ENCODE measurements at regions not wholly inside any gene's neighbourhood (a gene's known extent, or its start where the extent isn't known, plus 50 kb on each side); places are given as distances from the start of the nearest gene placed in this dataset.

- no peak overlapping the region for H3K4me2 ChIP-seq (ENCODE audit: low read length)
- H3K27me3 Mint-ChIP-seq (ENCODE audit: low read depth, unreplicated experiment), result no peaks in the 10 kb centered on the region
Observed at GRCh38 chr11:104658177-104658576, 240.1 kb downstream of the CASP12 start.

DNA sequence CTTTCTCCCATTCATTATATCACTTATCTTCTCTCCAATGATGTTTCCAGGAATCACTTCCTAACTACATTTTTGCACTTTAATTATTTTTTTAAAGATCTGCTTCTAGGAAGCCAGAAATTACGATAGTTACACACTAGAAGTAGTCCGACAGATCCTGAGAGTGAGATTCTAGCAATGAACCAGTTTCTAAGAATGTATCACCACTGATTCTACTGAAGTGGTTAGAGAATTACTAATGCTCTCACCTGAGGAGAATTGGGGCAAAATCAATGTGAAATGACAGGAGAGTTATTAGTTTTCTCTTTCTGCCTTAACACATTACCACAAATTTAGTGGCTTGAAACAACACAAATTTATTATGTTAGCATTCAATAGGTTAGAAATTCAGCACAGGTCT is 241.2 kb downstream of the CASP12 start:
- TF ChIP-seq EZH2 (IDR thresholded peaks at IDR 0.05; ENCODE audit: insufficient read depth, low read length), result no peak
- TF ChIP-seq, protein P1, sequence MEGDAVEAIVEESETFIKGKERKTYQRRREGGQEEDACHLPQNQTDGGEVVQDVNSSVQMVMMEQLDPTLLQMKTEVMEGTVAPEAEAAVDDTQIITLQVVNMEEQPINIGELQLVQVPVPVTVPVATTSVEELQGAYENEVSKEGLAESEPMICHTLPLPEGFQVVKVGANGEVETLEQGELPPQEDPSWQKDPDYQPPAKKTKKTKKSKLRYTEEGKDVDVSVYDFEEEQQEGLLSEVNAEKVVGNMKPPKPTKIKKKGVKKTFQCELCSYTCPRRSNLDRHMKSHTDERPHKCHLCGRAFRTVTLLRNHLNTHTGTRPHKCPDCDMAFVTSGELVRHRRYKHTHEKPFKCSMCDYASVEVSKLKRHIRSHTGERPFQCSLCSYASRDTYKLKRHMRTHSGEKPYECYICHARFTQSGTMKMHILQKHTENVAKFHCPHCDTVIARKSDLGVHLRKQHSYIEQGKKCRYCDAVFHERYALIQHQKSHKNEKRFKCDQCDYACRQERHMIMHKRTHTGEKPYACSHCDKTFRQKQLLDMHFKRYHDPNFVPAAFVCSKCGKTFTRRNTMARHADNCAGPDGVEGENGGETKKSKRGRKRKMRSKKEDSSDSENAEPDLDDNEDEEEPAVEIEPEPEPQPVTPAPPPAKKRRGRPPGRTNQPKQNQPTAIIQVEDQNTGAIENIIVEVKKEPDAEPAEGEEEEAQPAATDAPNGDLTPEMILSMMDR (IDR thresholded peaks at IDR 0.05; ENCODE audit: insufficient read depth, low read depth, low read length), result no peak
- Mint-ChIP-seq H3K9me3 (ENCODE audit: unreplicated experiment) (no peaks in the 10 kb centered on the region), H3K27me3 (ENCODE audit: low read depth, unreplicated experiment) (no peaks in the 10 kb centered on the region), H3K27ac (ENCODE audit: unreplicated experiment) (no peak overlapping the region), H3K4me1 (ENCODE audit: low read depth, unreplicated experiment) (peaks cover 13% of the 10 kb centered on the region), H3K36me3 (ENCODE audit: low read depth, unreplicated experiment) (no peaks in the 10 kb centered on the region), H3K4me3 (ENCODE audit: unreplicated experiment) (no peak overlapping the region)
- no peaks in the 10 kb centered on the region for H3K36me3 ChIP-seq (ENCODE audit: insufficient read depth, low read length)
- no peaks in the 10 kb centered on the region for H3K79me2 ChIP-seq (ENCODE audit: insufficient read depth, low read length)
- H3K27ac ChIP-seq (ENCODE audit: low read depth, low read length), result no peak overlapping the region
- H3K4me3 ChIP-seq (ENCODE audit: insufficient read depth, low read depth, low read length), result no peak overlapping the region
- no peaks in the 10 kb centered on the region for H3K4me1 ChIP-seq (ENCODE audit: insufficient read depth, low read length)
- H3K4me2 ChIP-seq (ENCODE audit: low read length), result no peak overlapping the region
- H2AFZ ChIP-seq (ENCODE audit: low read depth, low read length), result no peak overlapping the region
- H4K20me1 ChIP-seq (ENCODE audit: insufficient read depth, low read length), result no peaks in the 10 kb centered on the region
- H3K9ac ChIP-seq (ENCODE audit: low read length), result no peak overlapping the region
- DNase-seq (ENCODE audit: low read depth), result no peak
- H3K9me3 ChIP-seq (ENCODE audit: insufficient read depth, low read depth, low read length), result no peaks in the 10 kb centered on the region
- no peaks in the 10 kb centered on the region for H3K27me3 ChIP-seq (ENCODE audit: insufficient read depth, low read length)
- FAIRE-seq, result no peak

More at GRCh38 chr11:104658177-104658576, 240.1 kb downstream of the CASP12 start:
- no peaks in the 10 kb centered on the region for H3K27me3 ChIP-seq (ENCODE audit: insufficient read depth, low read length)
- no peak overlapping the region for H3K27ac ChIP-seq (ENCODE audit: low read depth, low read length)
- H3K36me3 ChIP-seq (ENCODE audit: insufficient read depth, low read length), result no peaks in the 10 kb centered on the region
- Mint-ChIP-seq H3K4me3 (ENCODE audit: unreplicated experiment) (no peak overlapping the region), H3K9me3 (ENCODE audit: unreplicated experiment) (no peaks in the 10 kb centered on the region), H3K4me1 (ENCODE audit: low read depth, unreplicated experiment) (peaks cover 8% of the 10 kb centered on the region), H3K36me3 (ENCODE audit: low read depth, unreplicated experiment) (no peaks in the 10 kb centered on the region), H3K27ac (ENCODE audit: unreplicated experiment) (no peak overlapping the region)
- H4K20me1 ChIP-seq (ENCODE audit: insufficient read depth, low read length), result no peaks in the 10 kb centered on the region
- no peak for DNase-seq (ENCODE audit: low read depth)
- H3K9ac ChIP-seq (ENCODE audit: low read length), result no peak overlapping the region
- H3K9me3 ChIP-seq (ENCODE audit: insufficient read depth, low read depth, low read length), result no peaks in the 10 kb centered on the region
- TF ChIP-seq EZH2 (IDR thresholded peaks at IDR 0.05; ENCODE audit: insufficient read depth, low read length), result no peak
- TF ChIP-seq, protein P1 (IDR thresholded peaks at IDR 0.05; ENCODE audit: insufficient read depth, low read depth, low read length), result no peak
- no peaks in the 10 kb centered on the region for H3K4me1 ChIP-seq (ENCODE audit: insufficient read depth, low read length)
- no peak overlapping the region for H3K4me3 ChIP-seq (ENCODE audit: insufficient read depth, low read depth, low read length)
- H2AFZ ChIP-seq (ENCODE audit: low read depth, low read length), result no peak overlapping the region
- no peaks in the 10 kb centered on the region for H3K79me2 ChIP-seq (ENCODE audit: insufficient read depth, low read length)
- FAIRE-seq, result no peak

- peaks cover 3% of the 10 kb centered on the region for H3K9me3 Mint-ChIP-seq (ENCODE audit: unreplicated experiment)
- Histone ChIP-seq H3K36me3 (ENCODE audit: insufficient read depth, low read length) (no peaks in the 10 kb centered on the region), H2AFZ (ENCODE audit: low read depth, low read length) (no peak overlapping the region), H4K20me1 (ENCODE audit: insufficient read depth, low read length) (no peaks in the 10 kb centered on the region), H3K79me2 (ENCODE audit: insufficient read depth, low read length) (no peaks in the 10 kb centered on the region), H3K9me3 (ENCODE audit: insufficient read depth, low read depth, low read length) (no peaks in the 10 kb centered on the region), H3K27ac (ENCODE audit: low read depth, low read length) (no peak overlapping the region), H3K27me3 (ENCODE audit: insufficient read depth, low read length) (no peaks in the 10 kb centered on the region), H3K4me3 (ENCODE audit: insufficient read depth, low read depth, low read length) (no peak overlapping the region), H3K4me1 (ENCODE audit: insufficient read depth, low read length) (no peaks in the 10 kb centered on the region), H3K9ac (ENCODE audit: low read length) (no peak overlapping the region), H3K4me2 (ENCODE audit: low read length) (no peak overlapping the region)
- H3K36me3 Mint-ChIP-seq (ENCODE audit: low read depth, unreplicated experiment), result no peaks in the 10 kb centered on the region
- no peaks in the 10 kb centered on the region for H3K27me3 Mint-ChIP-seq (ENCODE audit: low read depth, unreplicated experiment)
- H3K4me1 Mint-ChIP-seq (ENCODE audit: low read depth, unreplicated experiment), result peaks cover 13% of the 10 kb centered on the region
- FAIRE-seq, result no peak
- H3K27ac Mint-ChIP-seq (ENCODE audit: unreplicated experiment), result no peak overlapping the region
- TF ChIP-seq, protein P1 (IDR thresholded peaks at IDR 0.05; ENCODE audit: insufficient read depth, low read depth, low read length), result no peak
- TF ChIP-seq EZH2 (IDR thresholded peaks at IDR 0.05; ENCODE audit: insufficient read depth, low read length), result no peak
- no peak for DNase-seq (ENCODE audit: low read depth)
- H3K4me3 Mint-ChIP-seq (ENCODE audit: unreplicated experiment), result no peak overlapping the region
Observed at GRCh38 chr11:104655066-104655465, 243.2 kb downstream of the CASP12 start.
